ENCODE measurements at regions not wholly inside any gene's neighbourhood (a gene's known extent, or its start where the extent isn't known, plus 50 kb on each side); places are given as distances from the start of the nearest gene placed in this dataset.

DNA sequence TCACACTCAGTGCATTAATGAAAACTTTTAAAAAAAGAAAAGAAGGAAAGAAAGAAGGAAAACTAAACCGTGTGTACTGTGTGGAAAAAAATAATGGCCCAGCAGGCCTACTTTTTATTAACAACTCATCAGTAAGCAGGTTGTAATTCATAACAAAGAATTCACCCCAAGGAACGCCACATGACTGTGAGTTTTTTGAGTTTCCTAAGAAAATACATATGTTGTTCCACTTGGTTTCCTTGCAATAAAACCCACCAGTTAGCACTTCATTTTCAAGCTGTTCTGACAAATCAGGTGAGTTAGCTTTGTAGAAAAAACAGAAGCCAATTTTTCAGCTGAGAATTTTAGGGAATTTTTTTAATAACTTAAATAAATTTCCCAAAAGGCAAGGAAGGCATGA, 259.3 kb upstream of the TBX18 start:
- H3K4me3 ChIP-seq (ENCODE audit: low read depth, low read length), result no peak overlapping the region
- TF ChIP-seq, protein P1, sequence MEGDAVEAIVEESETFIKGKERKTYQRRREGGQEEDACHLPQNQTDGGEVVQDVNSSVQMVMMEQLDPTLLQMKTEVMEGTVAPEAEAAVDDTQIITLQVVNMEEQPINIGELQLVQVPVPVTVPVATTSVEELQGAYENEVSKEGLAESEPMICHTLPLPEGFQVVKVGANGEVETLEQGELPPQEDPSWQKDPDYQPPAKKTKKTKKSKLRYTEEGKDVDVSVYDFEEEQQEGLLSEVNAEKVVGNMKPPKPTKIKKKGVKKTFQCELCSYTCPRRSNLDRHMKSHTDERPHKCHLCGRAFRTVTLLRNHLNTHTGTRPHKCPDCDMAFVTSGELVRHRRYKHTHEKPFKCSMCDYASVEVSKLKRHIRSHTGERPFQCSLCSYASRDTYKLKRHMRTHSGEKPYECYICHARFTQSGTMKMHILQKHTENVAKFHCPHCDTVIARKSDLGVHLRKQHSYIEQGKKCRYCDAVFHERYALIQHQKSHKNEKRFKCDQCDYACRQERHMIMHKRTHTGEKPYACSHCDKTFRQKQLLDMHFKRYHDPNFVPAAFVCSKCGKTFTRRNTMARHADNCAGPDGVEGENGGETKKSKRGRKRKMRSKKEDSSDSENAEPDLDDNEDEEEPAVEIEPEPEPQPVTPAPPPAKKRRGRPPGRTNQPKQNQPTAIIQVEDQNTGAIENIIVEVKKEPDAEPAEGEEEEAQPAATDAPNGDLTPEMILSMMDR (IDR thresholded peaks at IDR 0.05; ENCODE audit: borderline replicate concordance, insufficient read depth, low read depth, low read length), result no peak

DNA sequence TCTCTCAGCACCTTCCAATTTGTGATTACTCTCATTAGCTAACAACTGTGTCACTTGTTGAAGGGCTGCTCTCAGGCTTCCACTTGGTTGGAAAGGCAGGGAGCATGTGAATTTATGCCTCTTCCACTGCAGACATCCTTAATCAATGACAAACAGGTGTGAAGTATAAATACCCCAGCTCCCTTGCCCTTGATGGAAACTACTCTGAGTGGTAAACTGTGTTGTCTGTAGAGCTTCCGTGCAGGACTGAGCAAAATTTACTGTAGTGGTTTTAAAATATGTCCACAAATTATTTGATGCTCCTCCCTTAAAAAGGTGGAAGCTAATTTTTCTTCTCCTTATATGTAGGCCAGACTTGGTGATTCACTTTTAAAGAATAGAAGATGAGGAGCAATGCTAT, 253.0 kb upstream of the TBX18 start:
- no peak overlapping the region for H3K4me3 ChIP-seq (ENCODE audit: low read depth, low read length)
- TF ChIP-seq, protein P1 (IDR thresholded peaks at IDR 0.05; ENCODE audit: borderline replicate concordance, insufficient read depth, low read depth, low read length), result no peak

DNA sequence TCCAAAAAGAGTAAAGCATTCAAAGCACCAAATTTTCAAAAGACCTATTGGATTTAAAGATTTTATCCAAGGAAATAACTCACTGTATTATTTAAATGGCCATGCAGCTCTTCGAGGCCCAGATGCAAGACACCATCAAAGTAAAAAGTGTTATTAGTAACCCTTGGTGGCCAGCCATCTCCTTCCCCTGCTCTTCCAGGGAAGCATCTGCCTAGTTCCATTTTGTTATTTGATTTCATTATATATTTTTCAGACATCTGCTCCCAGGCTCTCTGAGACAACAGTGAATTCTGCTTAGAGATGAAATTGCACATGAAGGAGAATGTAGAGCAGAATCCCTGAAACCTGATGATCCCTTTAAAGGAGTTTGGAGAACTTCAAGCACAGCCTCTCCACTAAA, 252.3 kb upstream of the TBX18 start:
- no peak overlapping the region for H3K4me3 ChIP-seq (ENCODE audit: low read depth, low read length)
- TF ChIP-seq, protein P1 (IDR thresholded peaks at IDR 0.05; ENCODE audit: borderline replicate concordance, insufficient read depth, low read depth, low read length), result no peak

DNA sequence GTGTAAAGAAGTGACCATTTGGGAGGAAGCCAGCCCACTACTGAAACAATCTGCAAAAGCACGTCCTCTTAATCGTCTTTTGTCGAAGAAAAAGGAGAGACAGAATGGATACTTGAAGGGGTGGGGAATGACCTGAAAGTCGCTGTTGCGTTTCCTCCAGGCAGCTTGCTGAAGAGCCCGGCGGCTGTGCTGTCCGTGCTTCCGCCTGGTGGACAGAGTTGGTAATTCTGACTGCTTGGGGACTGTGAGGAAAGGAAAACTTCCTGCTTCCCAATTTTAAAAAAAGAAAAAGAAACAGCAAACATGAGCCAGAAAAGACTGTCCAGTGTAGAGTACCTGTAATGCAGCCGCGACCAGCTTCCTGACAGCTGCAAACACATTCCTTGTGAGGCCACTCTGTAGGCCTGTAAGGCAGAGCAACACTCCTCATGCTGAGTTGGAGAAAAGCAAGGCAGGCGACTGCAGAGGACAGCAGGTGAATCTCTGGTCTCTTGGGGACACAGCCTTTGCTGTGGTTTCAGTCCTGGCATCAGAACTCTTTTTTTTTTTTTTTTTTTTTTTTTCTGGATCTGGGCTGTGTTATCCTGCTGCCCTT, 251.1 kb upstream of the TBX18 start:
- H3K4me3 ChIP-seq (ENCODE audit: low read depth, low read length), result no peak overlapping the region
- TF ChIP-seq, protein P1 (IDR thresholded peaks at IDR 0.05; ENCODE audit: borderline replicate concordance, insufficient read depth, low read depth, low read length), result peak; percentile 60

DNA sequence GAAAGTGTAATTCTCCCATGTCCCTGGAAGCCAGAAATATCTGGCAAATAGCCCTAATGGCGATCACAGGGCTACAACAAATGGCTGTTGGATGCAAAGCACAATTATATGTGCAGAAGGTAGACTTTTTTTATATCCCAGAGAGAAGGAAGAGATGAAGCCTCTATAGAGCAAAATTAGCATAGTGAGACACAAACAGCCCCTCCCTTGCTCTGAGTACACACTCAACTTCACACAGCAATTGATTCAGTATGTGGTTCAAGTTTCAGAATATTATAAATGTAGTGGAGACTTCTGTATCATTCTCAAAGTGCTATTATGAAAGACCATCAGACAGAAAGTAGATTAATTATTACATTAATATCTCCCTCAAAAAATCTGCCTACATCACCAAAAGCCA, 246.5 kb upstream of the TBX18 start:
- H3K4me3 ChIP-seq (ENCODE audit: low read depth, low read length), result no peak overlapping the region
- TF ChIP-seq, protein P1 (IDR thresholded peaks at IDR 0.05; ENCODE audit: borderline replicate concordance, insufficient read depth, low read depth, low read length), result no peak

DNA sequence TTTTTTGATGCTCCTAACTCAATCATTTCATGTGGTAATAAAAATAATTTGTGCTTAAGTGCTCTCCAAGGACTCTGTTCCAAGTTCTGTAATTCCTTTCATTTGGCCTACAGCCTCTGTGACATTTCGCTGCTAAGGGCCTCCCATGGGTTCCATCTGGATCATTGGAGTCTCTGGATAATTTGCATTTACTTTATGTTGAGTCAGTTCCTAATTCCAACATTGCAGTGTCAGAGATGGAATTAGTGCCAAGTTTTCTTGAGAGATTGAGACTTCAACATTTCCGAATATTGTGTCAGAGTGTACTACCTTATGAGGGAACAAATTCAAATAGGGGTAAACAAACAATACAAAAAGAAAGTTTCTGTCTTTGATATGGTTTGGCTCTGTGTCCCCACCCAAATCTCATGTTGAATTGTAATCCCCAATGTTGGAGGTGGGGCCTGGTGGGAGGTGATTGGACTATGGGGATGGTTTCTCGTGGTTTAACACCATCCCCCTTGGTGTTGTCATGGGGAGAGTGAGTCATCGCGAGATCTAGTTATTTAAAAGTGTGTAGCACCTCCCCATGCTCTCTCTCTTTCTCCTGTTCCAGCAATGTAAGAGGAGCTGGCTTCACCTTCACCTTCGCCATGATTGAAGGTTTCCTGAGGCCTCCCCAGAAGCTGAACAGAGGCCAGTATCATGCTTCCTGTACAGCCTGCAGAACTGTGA, 244.1 kb upstream of the TBX18 start:
- TF ChIP-seq, protein P1 (IDR thresholded peaks at IDR 0.05; ENCODE audit: borderline replicate concordance, insufficient read depth, low read depth, low read length), result no peak
- H3K4me3 ChIP-seq (ENCODE audit: low read depth, low read length), result no peak overlapping the region

DNA sequence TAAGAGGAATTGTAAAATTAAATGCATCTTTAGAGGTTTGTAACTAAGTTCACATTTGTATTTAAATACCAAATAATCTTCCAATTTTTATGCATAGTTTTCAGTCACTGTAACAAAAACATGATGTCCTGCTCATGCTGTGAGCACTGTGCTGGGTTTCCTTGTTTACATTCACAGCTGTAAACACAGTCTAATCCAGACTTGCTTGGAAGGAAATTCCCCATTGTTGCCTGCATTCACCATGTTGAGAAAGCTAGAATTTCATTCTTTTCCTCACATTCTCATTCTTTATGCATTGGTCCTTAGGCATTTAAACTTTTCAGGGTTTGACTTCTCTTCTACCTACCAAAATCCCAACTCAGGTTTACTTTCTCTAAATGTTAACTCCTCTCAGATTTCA, 242.0 kb upstream of the TBX18 start:
- no peak overlapping the region for H3K4me3 ChIP-seq (ENCODE audit: low read depth, low read length)
- TF ChIP-seq, protein P1 (IDR thresholded peaks at IDR 0.05; ENCODE audit: borderline replicate concordance, insufficient read depth, low read depth, low read length), result no peak
